AG10803 (cell line): ENCODE measurements at regions not wholly inside any gene's neighbourhood (a gene's known extent, or its start where the extent isn't known, plus 50 kb on each side); places are given as distances from the start of the nearest gene placed in this dataset.
A peak's percentile ranks its signal among the peaks of the same experiment; 100 is the strongest.

ENCODE experiments used
- DNase-seq: peaks from one replicate; pipeline ENCODE4 v3.0.0; 2010; ENCODE audit warnings: low read depth
- H3K4me3 ChIP-seq: 2 replicates; pipeline ENCODE4 v1.5.1; 2011; ENCODE audit warnings: mild to moderate bottlenecking, low read length, control low read depth
- CTCF ChIP-seq: conservative IDR thresholded peaks from 2 replicates; pipeline ENCODE4 v1.5.1; 2011; ENCODE audit warnings: mild to moderate bottlenecking, low read length, control low read depth, inconsistent platforms

DNA sequence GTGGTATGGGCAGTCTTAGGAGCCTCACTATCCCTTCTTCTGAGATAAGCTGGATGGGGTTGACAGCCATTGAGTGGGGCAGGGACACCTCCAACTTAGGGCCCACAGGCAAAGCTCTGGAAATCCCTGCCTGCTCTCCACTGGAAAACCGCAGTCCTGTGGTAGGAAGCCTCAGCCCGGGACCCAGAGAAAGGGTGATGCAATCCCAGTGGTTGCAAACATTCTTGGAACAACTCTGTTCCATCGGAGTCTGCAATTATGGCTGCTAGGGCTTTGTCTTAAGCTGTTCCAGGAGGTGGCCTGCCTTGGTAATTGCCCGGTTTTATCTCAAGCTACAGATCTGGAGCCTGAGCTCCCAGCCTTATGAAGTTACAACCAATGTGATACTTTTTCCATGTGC, 133.4 kb downstream of the DICER1 start:
- H3K4me3 ChIP-seq, result no peak overlapping the region
- DNase-seq, result peak; percentile 76
- no peak for TF ChIP-seq CTCF

- no peak for TF ChIP-seq CTCF
- H3K4me3 ChIP-seq, result no peak overlapping the region
- no peak for DNase-seq
Measured at GRCh38 chr14:95023115-95023514, 134.2 kb downstream of the DICER1 start.

- no peak for DNase-seq
- no peak for TF ChIP-seq CTCF
- H3K4me3 ChIP-seq, result no peak overlapping the region
Measured at GRCh38 chr14:95021588-95021987, 135.7 kb downstream of the DICER1 start.

- H3K4me3 ChIP-seq, result no peak overlapping the region
- TF ChIP-seq CTCF, result no peak
- peak; percentile 79 for DNase-seq
Measured at GRCh38 chr14:95018821-95019220, 138.5 kb downstream of the DICER1 start.

GRCh38 chr14:95015046-95015445, 142.3 kb downstream of the DICER1 start:
- no peak for DNase-seq
- H3K4me3 ChIP-seq, result no peak overlapping the region
- TF ChIP-seq CTCF, result no peak

- no peak for TF ChIP-seq CTCF
- H3K4me3 ChIP-seq, result no peak overlapping the region
- no peak for DNase-seq
Measured at GRCh38 chr14:95014036-95014435, 143.3 kb downstream of the DICER1 start.

GRCh38 chr14:95011445-95012006, 145.8 kb downstream of the DICER1 start:
- TF ChIP-seq CTCF, result no peak
- no peak overlapping the region for H3K4me3 ChIP-seq
- DNase-seq, result no peak
